Upper lobe of left lung (tissue), 4 donors: ENCODE measurements at regions not wholly inside any gene's neighbourhood (a gene's known extent, or its start where the extent isn't known, plus 50 kb on each side); places are given as distances from the start of the nearest gene placed in this dataset.
"Not testable (repeated sequence)": the region's sequence is repeated elsewhere in the genome, so short reads cannot be mapped to it uniquely, and the experiment has no call there.

ENCODE experiments used
- CTCF ChIP-seq, 6 experiments: fragments of 450-650 bp in 4 of 6; fragments of 200-600 bp in 2 of 6; sonication (generic) in 2 of 6; IDR thresholded peaks; one replicate each; pipeline ENCODE4 v1.5.1; 2016 to 2019; ENCODE audit warnings: antibody characterized with exemption in 6 of 6
- EP300 ChIP-seq, 4 donors: sonication (generic); formaldehyde crosslinking; IDR thresholded peaks; one replicate each; pipeline ENCODE4 v1.5.1; 2017; ENCODE audit warnings: antibody characterized with exemption in 4 of 4, control low read depth in 2 of 4

- not testable (repeated sequence) for TF ChIP-seq EP300, CTCF (IDR thresholded peaks at IDR 0.05)
Measured at GRCh38 chr2:187784138-187784537, 229.9 kb upstream of the TFPI start.
